IMR-90 (cell line): ENCODE measurements at regions not wholly inside any gene's neighbourhood (a gene's known extent, or its start where the extent isn't known, plus 50 kb on each side); places are given as distances from the start of the nearest gene placed in this dataset.

Source experiments
- CEBPB ChIP-seq: IDR thresholded peaks from 2 replicates; pipeline ENCODE4 v1.6.1; 2012; ENCODE audit warnings: low read depth, low read length, improper control_type of control experiment
- CTCF ChIP-seq: conservative IDR thresholded peaks from 2 replicates; pipeline ENCODE4 v1.5.1; 2012; ENCODE audit warnings: mild to moderate bottlenecking, low read depth, low read length, improper control_type of control experiment
- MXI1 ChIP-seq: IDR thresholded peaks from 2 replicates; pipeline ENCODE4 v1.6.1; 2012; ENCODE audit warnings: low read depth, mild to moderate bottlenecking, low read length, moderate library complexity, borderline replicate concordance
- POLR2A ChIP-seq: IDR thresholded peaks from 2 replicates; pipeline ENCODE4 v1.6.1; 2012; ENCODE audit warnings: mild to moderate bottlenecking, low read depth, low read length

DNA sequence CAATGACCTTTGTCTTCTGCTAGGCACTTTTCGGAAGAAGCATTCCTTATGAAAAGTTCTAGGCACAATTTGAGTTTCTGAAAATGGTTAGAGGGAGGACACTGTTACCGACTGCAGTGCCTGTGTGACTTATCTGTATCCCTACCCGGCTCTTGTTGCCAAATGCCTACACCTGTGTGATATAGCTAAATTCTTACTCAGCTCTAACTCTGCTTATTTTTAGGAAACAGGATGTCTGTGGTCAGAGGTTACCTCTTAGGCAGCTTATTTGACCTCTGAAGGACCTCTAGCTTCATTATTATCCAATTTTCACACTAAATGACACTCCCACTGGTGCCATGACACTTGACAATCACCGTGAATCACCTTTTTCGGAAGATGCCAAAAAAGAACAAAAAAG is 561.1 kb upstream of the SMIM31 start:
- TF ChIP-seq CTCF = no peak
- TF ChIP-seq POLR2A = no peak
- TF ChIP-seq CEBPB = no peak
- TF ChIP-seq MXI1 = no peak
